A673 (cell line): ENCODE measurements at regions not wholly inside any gene's neighbourhood (a gene's known extent, or its start where the extent isn't known, plus 50 kb on each side); places are given as distances from the start of the nearest gene placed in this dataset.

Source experiments
- CTCF ChIP-seq: fragments of 300-800, 200-600 bp; sonication (generic); conservative IDR thresholded peaks from 2 replicates; pipeline ENCODE4 v1.5.1; 2017; ENCODE audit warnings: low read depth, mild to moderate bottlenecking, antibody characterized with exemption, low read length, moderate library complexity, mixed read lengths
- EZH2 ChIP-seq: fragments of 200-600 bp; sonication (generic); IDR thresholded peaks from 2 replicates; pipeline ENCODE4 v1.6.1; 2017; ENCODE audit warnings: borderline replicate concordance, low read depth, mild to moderate bottlenecking, mixed read lengths, antibody characterized with exemption, low read length; ENCODE audit not compliant: poor library complexity, severe bottlenecking

DNA sequence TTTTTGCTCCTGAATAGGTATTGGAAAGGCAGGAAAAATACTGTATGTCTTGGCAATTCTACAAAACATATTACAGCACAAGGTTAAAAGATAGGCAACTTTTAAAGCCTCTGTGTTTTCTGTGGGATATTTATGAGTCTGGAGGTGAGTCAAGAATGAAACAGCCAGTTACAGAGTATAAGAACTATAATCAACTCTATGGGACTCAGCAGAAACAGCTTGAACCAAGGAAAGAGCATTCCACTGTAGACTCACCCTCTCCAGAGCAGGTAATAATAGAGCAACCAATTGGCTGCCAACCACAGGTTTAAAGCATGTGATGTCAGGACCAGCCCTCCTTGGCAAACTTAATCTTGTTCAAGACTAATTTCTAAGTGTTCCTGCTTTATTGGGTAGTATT lies 100.5 kb upstream of the MDM1 start:
- no peak for TF ChIP-seq CTCF
- TF ChIP-seq EZH2 = no peak
